Coronary artery (tissue), 2 donors: ENCODE measurements at regions not wholly inside any gene's neighbourhood (a gene's known extent, or its start where the extent isn't known, plus 50 kb on each side); places are given as distances from the start of the nearest gene placed in this dataset.

Source experiments
- DNase-seq: peaks from one replicate; pipeline ENCODE4 v3.0.0-alpha.2; 2017; ENCODE audit warnings: low spot score
- H3K27ac ChIP-seq, 2 donors: fragments of 200-600 bp; sonication (generic); one replicate each; pipeline ENCODE4 v1.5.1; 2016 to 2019
- H3K4me3 ChIP-seq: fragments of 200-600 bp; sonication (generic); 2 replicates; pipeline ENCODE4 v1.5.1; 2016; ENCODE audit warnings: mild to moderate bottlenecking, moderate library complexity
- TF ChIP-seq, protein P1 (sequence below): fragments of 200-600 bp; sonication (generic); IDR thresholded peaks from one replicate; pipeline ENCODE4 v1.5.1; 2019; ENCODE audit warnings: antibody characterized with exemption

DNA sequence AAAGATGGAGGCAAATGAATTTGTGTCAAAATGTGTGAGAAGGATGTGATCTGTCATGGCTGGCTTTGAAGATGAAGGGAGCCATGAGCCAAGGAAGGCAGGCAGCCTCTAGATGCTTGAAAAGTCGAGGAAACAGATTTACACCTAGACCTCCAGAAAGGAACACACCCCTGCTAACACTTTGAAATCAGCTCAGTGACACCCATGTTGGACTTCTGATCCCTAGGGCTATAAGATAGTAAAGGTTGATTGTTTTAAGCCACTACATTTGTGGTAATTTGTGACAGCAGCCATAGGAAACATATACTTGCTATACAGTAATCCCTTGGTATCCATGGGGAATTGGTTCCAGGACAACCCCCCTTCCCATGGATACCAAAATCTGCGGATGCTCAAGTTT lies 80.5 kb upstream of the DYRK2 start:
- Histone ChIP-seq H3K27ac (no peak overlapping the region), H3K4me3 (no peak overlapping the region)
- TF ChIP-seq, protein P1, sequence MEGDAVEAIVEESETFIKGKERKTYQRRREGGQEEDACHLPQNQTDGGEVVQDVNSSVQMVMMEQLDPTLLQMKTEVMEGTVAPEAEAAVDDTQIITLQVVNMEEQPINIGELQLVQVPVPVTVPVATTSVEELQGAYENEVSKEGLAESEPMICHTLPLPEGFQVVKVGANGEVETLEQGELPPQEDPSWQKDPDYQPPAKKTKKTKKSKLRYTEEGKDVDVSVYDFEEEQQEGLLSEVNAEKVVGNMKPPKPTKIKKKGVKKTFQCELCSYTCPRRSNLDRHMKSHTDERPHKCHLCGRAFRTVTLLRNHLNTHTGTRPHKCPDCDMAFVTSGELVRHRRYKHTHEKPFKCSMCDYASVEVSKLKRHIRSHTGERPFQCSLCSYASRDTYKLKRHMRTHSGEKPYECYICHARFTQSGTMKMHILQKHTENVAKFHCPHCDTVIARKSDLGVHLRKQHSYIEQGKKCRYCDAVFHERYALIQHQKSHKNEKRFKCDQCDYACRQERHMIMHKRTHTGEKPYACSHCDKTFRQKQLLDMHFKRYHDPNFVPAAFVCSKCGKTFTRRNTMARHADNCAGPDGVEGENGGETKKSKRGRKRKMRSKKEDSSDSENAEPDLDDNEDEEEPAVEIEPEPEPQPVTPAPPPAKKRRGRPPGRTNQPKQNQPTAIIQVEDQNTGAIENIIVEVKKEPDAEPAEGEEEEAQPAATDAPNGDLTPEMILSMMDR, result no peak
- no peak for DNase-seq

DNA sequence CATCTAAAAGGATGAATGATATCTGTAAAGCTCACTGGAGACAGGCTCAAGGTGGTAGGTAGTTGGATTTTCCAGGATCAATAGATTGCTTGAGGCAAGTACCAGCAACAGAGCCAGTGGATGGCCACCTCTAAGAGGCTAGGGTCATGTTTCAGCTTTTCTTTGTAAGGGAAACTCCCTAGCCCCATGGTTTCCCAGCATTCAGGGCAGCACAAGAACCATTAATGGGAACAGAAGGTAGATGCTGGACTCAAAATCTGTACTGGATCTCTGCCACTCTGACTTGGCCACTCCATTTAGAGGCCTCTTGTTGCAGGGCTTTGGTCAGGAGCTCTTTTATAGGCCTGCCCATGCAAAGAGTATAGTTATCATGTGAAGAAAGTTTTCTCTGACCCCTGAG lies 76.1 kb upstream of the DYRK2 start:
- no peak for DNase-seq
- H3K27ac ChIP-seq, result no peak overlapping the region
- TF ChIP-seq, protein P1, result no peak
- no peak overlapping the region for H3K4me3 ChIP-seq

DNA sequence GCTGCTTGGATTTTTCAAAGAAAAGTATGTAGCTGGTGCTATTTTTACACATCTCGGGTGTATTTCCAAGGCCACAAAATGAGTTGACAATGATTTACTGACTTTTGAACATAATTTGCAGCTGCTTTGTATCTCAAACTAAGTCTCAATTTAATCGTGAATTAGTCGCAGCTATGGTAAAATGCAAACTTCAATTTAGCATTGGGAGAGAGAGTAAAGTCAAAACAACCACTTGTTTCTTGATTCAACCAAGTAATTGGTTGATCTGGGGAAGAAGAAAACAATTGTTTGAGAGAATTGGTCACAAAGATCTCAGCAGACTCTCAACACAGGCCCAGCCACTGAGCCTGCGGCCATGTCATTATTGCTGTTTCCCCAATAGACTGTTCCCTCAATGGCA lies 75.0 kb upstream of the DYRK2 start:
- Histone ChIP-seq H3K4me3 (no peak overlapping the region), H3K27ac (no peak overlapping the region)
- TF ChIP-seq, protein P1, result no peak
- no peak for DNase-seq

DNA sequence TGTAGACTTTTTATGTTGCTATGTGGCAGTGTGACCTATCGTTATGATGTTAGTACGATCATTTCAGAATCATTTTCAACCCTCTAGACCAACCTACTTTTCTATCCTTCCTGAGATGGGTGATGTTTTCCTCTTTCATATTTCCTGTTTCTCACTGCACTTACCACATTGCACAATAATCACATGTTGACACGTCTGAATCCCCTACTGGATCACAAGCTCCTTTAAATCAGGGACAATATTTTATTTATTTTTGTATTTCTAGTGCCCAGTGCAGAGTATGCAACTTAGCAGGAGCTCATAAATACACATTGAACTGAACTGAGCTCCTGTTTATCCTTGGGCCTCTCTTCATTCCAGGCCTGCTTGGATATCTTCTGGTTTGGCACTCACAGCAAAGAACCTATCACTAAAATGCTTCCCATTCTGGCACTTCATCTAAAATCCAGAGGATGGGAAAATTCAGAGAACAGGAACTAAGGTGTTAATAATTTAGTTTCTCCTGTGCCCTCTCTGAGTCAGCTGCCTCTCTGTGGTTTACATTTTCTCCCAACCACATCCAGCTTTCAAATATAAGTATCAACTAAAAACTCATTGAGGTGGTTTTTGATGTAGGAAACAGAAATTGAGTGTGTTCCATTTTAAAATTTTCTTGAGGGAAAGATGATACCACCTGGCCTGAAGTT lies 69.4 kb upstream of the DYRK2 start:
- no peak for DNase-seq
- TF ChIP-seq, protein P1, result no peak
- H3K4me3 ChIP-seq, result no peak overlapping the region

GRCh38 chr12:67579662-67580003 lies 68.9 kb upstream of the DYRK2 start:
- TF ChIP-seq, protein P1, result no peak
- no peak for DNase-seq
- Histone ChIP-seq H3K4me3 (no peak overlapping the region), H3K27ac (no peak overlapping the region)

More for the DNA sequence above, 69.4 kb upstream of the DYRK2 start:
- H3K27ac ChIP-seq, result no peak overlapping the region

- Histone ChIP-seq H3K4me3 (no peak overlapping the region), H3K27ac (no peak overlapping the region)
- TF ChIP-seq, protein P1, result no peak
- no peak for DNase-seq
These were observed 66.2 kb upstream of the DYRK2 start for GRCh38 chr12:67582238-67582834.

DNA sequence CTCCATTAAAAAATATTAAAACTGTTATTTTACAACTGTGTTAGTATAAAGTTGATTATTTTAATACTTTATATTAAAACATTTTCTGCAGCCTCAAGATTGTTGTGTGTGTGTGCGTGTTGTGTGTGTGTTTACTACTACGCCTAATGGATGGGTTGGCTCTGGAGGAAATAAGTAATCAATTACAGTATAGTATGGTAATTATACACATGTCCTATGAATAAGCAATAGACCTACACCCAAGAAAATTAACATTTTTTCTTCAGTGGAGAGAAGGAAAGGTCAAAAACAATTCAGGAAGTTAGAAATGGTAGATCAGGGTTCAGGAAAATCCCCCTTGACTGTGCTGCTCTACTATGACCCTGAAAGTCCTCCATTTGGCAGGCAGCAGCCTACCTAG lies 65.7 kb upstream of the DYRK2 start:
- TF ChIP-seq, protein P1, result no peak
- no peak for DNase-seq
- Histone ChIP-seq H3K4me3 (no peak overlapping the region), H3K27ac (no peak overlapping the region)
